Mucosa of descending colon (tissue), 3 donors: ENCODE measurements at regions not wholly inside any gene's neighbourhood (a gene's known extent, or its start where the extent isn't known, plus 50 kb on each side); places are given as distances from the start of the nearest gene placed in this dataset.
A peak's percentile ranks its signal among the peaks of the same experiment; 100 is the strongest.
"Not testable (repeated sequence)": the region's sequence is repeated elsewhere in the genome, so short reads cannot be mapped to it uniquely, and the experiment has no call there.

Experiments used
- ATAC-seq: fragments of 200-7000 bp; cut with Tn5 transposase; one replicate; pipeline ENCODE4 v1.9.1; 2020; ENCODE audit warnings: mild to moderate bottlenecking, moderate library complexity
- DNase-seq, 3 donors: peaks; one replicate each; pipeline ENCODE4 v3.0.0-alpha.2; 2020
- H3K36me3 ChIP-seq: fragments of 200-600 bp; one replicate; pipeline ENCODE4 v1.8.0; 2021; ENCODE audit warnings: low read depth, mild to moderate bottlenecking
- H3K4me1 ChIP-seq: fragments of 200-600 bp; one replicate; pipeline ENCODE4 v1.8.0; 2021; ENCODE audit warnings: low read depth, mild to moderate bottlenecking
- H3K4me3 ChIP-seq: fragments of 200-600 bp; one replicate; pipeline ENCODE4 v1.8.0; 2021; ENCODE audit warnings: mild to moderate bottlenecking
- H3K9me3 ChIP-seq: fragments of 200-600 bp; one replicate; pipeline ENCODE4 v1.8.0; 2021; ENCODE audit warnings: mild to moderate bottlenecking
- intact Hi-C, 2 donors: fragments of 100-400 bp; cut with DNase I in 1 of 2; cut with micrococcal nuclease in 1 of 2; formaldehyde crosslinking; loops; one replicate each; pipeline versions ENCODE4 v1.11.0 to v1.11.1; 2022; cut with DNase I, micrococcal nuclease
- TF ChIP-seq, protein P1 (sequence below): fragments of 200-600 bp; IDR thresholded peaks from one replicate; pipeline ENCODE4 v1.8.0; 2022; ENCODE audit warnings: antibody characterized with exemption, mild to moderate bottlenecking
- donor health status: DM: no; HTN: no; CAD: no; lungs with moderate emphysema.
- donor health status: DM: no; HTN: no; CAD: no.
- donor health status: DM: no; HTN: yes; CAD: no.

DNA sequence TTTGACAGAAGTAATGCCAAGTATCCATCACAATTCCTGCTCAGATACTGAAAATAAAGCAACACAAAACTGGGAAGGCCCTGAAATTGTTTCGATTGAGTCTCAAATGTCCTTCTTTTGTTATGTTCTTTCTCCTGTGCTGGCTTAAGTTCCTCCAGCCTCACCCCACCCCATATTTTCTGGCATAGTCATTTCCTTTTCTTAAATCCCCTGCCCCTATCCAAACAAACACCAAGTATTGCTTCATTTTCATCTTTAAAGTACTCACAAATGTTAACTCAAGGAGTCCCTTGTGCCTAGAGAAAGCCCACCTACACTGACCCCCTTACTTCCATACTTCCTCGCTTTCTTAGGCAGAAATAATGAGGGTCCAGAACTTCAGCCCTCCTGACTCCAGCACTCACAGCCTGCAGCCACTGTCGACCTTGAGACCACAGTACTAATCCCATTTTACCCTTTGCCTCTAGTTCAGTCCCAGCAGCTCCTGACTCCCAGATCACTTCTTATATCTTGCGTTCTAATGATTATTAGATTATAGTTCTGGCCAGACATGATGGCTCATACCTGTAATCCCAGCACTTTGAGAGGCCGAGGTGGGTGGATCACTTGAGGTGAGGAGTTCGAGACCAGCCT is 73.2 kb upstream of the ST8SIA6 start:
- TF ChIP-seq, protein P1, sequence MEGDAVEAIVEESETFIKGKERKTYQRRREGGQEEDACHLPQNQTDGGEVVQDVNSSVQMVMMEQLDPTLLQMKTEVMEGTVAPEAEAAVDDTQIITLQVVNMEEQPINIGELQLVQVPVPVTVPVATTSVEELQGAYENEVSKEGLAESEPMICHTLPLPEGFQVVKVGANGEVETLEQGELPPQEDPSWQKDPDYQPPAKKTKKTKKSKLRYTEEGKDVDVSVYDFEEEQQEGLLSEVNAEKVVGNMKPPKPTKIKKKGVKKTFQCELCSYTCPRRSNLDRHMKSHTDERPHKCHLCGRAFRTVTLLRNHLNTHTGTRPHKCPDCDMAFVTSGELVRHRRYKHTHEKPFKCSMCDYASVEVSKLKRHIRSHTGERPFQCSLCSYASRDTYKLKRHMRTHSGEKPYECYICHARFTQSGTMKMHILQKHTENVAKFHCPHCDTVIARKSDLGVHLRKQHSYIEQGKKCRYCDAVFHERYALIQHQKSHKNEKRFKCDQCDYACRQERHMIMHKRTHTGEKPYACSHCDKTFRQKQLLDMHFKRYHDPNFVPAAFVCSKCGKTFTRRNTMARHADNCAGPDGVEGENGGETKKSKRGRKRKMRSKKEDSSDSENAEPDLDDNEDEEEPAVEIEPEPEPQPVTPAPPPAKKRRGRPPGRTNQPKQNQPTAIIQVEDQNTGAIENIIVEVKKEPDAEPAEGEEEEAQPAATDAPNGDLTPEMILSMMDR: no peak
- no peaks in the 10 kb centered on the region for H3K36me3 ChIP-seq
- H3K9me3 ChIP-seq: no peaks in the 10 kb centered on the region
- ATAC-seq: no peak
- intact Hi-C loops: no loop called here
- DNase-seq: no peak
- no peaks in the 10 kb centered on the region for H3K4me1 ChIP-seq
- H3K4me3 ChIP-seq: no peak overlapping the region

DNA sequence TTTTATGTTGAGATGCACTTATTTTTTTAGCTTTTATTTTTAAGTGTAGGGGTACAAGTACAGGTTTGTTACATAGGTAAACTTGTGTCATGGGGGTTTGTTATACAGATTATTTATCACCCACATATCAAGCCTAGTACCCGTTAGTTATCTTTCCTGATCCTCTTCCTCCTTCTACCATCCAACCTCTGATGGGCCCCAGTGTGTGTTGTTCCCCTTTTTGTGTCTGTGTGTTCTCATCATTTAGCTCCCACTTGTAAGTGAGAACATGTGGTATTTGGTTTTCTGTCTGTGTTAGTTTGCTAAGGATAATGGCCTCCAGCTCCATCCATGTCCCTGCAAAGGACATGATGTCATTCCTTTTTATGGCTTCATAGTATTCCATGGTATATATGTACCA is 72.2 kb upstream of the ST8SIA6 start:
- H3K4me1 ChIP-seq, H3K4me3 ChIP-seq, H3K9me3 ChIP-seq, ATAC-seq, H3K36me3 ChIP-seq, DNase-seq, intact Hi-C loops: not testable (repeated sequence)

DNA sequence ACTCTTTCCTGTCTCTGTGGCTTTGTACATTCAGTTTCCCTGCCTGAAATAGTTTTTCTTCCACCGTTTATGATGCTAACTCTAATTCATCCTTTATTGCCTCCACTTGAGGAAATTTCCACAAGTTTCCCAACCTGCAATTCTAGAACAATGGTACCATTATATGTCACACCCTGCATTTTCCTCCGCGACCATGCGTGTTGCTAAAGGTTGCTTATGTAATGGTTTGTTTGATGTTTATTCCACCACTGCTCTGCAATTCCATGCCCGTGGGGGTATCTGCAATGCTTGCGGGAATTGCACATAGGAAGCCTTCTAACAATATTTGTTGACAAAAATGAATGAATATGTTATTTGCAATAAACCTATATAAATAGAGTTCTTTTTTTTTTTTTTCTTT is 69.5 kb upstream of the ST8SIA6 start:
- TF ChIP-seq, protein P1: no peak
- H3K36me3 ChIP-seq: no peaks in the 10 kb centered on the region
- DNase-seq (peak in 2 of 3 donors; percentile 41 to 53), ATAC-seq (peak; percentile 89)
- H3K4me1 ChIP-seq: no peaks in the 10 kb centered on the region
- no peaks in the 10 kb centered on the region for H3K9me3 ChIP-seq
- no peak overlapping the region for H3K4me3 ChIP-seq
- intact Hi-C loops: no loop called here

DNA sequence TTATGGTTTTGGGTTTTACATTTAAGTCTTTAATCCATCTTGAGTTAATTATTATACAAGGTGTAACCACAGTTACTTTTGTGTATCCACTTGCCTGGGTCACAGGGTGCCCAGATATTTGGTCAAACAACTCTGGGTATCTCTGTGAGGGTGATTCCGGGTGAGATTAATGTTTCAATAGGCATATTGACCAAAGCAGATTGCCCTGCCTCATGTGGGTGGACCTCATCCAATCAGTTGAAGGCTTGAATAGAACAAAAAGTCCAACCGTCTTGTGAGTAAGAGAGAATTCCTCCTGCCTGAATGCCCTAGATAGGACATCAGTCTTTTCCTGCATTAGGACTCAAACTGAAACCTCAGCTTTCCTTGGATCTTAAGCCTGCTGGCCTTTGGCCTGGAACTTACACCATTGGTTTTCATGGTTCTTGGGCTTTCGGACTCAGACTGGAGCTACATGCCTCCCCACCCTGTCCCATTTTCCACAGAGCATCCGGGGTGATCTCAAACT is 68.9 kb upstream of the ST8SIA6 start:
- intact Hi-C loops: no loop called here
- Histone ChIP-seq H3K36me3 (no peaks in the 10 kb centered on the region), H3K9me3 (no peaks in the 10 kb centered on the region), H3K4me1 (no peaks in the 10 kb centered on the region), H3K4me3 (no peak overlapping the region)
- TF ChIP-seq, protein P1: no peak
- no peak for DNase-seq
- peak; percentile 75 for ATAC-seq

DNA sequence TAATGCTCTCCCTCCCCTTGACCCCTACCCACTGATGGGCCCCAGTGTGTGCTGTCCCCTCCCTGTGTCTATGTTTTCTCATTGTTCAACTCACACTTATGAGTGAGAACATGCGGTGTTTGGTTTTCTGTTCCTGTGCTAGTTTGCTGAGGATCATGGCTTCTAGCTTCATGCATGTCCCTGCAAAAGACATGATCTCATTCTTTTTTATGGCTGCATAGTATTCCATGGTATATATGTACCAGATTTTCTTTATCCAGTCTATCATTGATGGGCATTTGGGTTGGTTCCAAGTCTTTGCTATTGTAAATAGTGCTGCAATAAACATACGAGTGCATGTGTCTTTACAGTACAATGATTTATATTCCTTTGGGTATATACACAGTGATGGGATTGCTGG is 67.9 kb upstream of the ST8SIA6 start:
- intact Hi-C loops, H3K9me3 ChIP-seq, ATAC-seq, H3K4me1 ChIP-seq, H3K4me3 ChIP-seq, H3K36me3 ChIP-seq, DNase-seq: not testable (repeated sequence)

DNA sequence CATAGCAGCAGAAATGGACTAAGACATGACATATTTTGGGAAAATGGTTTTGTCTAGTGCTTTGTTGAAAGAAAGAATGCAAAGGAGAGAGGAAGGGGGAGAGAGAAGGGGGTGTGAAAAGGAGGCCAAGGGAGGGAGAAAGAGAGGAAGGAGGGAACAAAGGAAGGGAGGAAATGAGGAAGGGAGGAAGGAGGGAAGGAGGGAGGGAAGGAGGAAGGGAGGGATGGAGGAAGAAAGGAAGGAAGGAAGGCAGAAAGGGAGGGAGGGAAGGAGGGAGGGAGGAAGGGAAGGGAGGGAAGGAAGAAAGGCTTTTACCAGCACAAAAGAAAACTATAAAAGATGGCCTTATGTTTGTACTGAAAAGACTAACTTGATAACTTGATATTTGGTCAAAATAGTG is 65.1 kb upstream of the ST8SIA6 start:
- ATAC-seq (no peak), DNase-seq (no peak)
- no peaks in the 10 kb centered on the region for H3K9me3 ChIP-seq
- no peak overlapping the region for H3K4me3 ChIP-seq
- TF ChIP-seq, protein P1: no peak
- no peaks in the 10 kb centered on the region for H3K4me1 ChIP-seq
- intact Hi-C loops: no loop called here
- no peaks in the 10 kb centered on the region for H3K36me3 ChIP-seq

DNA sequence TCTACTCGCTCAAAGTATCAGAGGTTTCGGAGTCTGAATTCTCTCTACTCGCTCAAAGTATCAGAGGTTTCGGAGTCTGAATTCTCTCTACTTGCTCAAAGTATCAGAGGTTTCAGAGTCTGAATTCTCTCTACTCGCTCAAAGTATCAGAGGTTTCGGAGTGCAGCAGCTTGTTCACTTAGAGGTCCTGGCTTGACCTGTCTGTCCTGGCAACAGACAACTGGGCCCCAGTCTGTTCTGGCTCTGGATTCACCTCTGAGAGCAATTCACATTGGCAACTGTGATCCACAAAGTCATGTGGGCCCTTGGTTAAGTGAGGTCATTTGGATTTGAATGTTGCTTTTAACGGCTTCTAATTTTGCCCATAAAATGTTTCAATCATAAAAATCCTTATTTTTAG is 63.9 kb upstream of the ST8SIA6 start:
- Histone ChIP-seq H3K4me1 (no peaks in the 10 kb centered on the region), H3K9me3 (no peaks in the 10 kb centered on the region), H3K36me3 (no peaks in the 10 kb centered on the region), H3K4me3 (no peak overlapping the region)
- no peak for DNase-seq
- intact Hi-C loops: no loop called here
- ATAC-seq: no peak
- TF ChIP-seq, protein P1: no peak
